ENCODE measurements at regions not wholly inside any gene's neighbourhood (a gene's known extent, or its start where the extent isn't known, plus 50 kb on each side); places are given as distances from the start of the nearest gene placed in this dataset.

- TF ChIP-seq CTCF (IDR thresholded peaks at IDR 0.05 in 2 of 3, conservative IDR thresholded peaks at IDR 0.05 in 1 of 3; ENCODE audit: insufficient read depth in 2 of 3, low read depth in 1 of 3, low read length in 3 of 3) (no peak), TBL1XR1 (IDR thresholded peaks at IDR 0.05; ENCODE audit: low read length in 2 of 2) (no peak), REST (IDR thresholded peaks at IDR 0.05; ENCODE audit: borderline replicate concordance) (no peak), REST (CRISPR knock-in tag; IDR thresholded peaks at IDR 0.05; ENCODE audit: low read depth) (no peak), TSHZ1 (CRISPR knock-in tag; IDR thresholded peaks at IDR 0.05) (no peak), EP300 (IDR thresholded peaks at IDR 0.05; ENCODE audit: low read length) (no peak), JUND (IDR thresholded peaks at IDR 0.05; ENCODE audit: borderline replicate concordance, low read depth, low read length) (no peak), JUND (tag; IDR thresholded peaks at IDR 0.05; ENCODE audit: borderline replicate concordance, low read depth, low read length) (no peak), NFE2L1 (tag; IDR thresholded peaks at IDR 0.05; ENCODE audit: borderline replicate concordance, low read depth) (no peak), BCL6 (CRISPR knock-in tag; IDR thresholded peaks at IDR 0.05) (no peak), CEBPB (tag; IDR thresholded peaks at IDR 0.05) (no peak), MYNN (IDR thresholded peaks at IDR 0.05) (no peak), MYNN (CRISPR knock-in tag; IDR thresholded peaks at IDR 0.05) (no peak)
Measured at GRCh38 chr9:95770653-95771131, 104.8 kb upstream of the ERCC6L2 start.

Measured in K562 (cell line).